ENCODE measurements at regions not wholly inside any gene's neighbourhood (a gene's known extent, or its start where the extent isn't known, plus 50 kb on each side); places are given as distances from the start of the nearest gene placed in this dataset.
A peak's percentile ranks its signal among the peaks of the same experiment; 100 is the strongest.

DNA sequence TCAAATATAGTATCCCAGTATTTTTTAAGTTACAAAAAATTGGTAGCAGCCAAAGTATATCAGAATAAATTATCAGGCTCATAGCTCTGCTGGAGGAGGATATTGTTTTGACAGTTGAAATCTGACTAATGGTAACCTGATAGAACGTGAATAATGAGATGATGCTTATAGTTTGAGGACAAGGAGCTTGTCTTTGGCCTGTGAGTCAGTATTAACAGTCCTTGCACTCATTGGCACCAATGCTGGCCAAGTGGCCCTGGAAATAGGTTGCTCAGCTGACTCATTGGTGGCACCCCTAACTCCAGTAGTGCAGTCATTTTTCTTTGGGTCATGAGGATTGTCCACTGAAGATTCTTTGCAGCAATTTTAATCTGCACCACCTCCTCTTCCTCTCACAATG lies 203.3 kb upstream of the JADE1 start:
- Histone ChIP-seq H3K9ac (ENCODE audit: low read depth, low read length) (no peak overlapping the region), H3K14ac (replicated peaks; ENCODE audit: low read depth, low read length) (no peak overlapping the region), H3K4me1 (ENCODE audit: control insufficient read depth, insufficient read depth, low read length) (peaks cover 6% of the 10 kb centered on the region), H3K4ac (ENCODE audit: low read depth, low read length) (no peak overlapping the region), H2AFZ (replicated peaks; ENCODE audit: low read length, poor library complexity) (no peak overlapping the region), H4K91ac (ENCODE audit: insufficient read depth, low read depth, low read length) (no peak overlapping the region), H3K18ac (ENCODE audit: low read depth, low read length) (no peak overlapping the region), H3K27ac (ENCODE audit: insufficient read depth, low read length) (no peak overlapping the region), H3K4me3 (ENCODE audit: insufficient read depth, low read depth, low read length) (no peak overlapping the region), H2BK20ac (ENCODE audit: low read depth, low read length) (no peak overlapping the region), H2BK15ac (ENCODE audit: low read depth, low read length) (no peak overlapping the region), H3K27me3 (ENCODE audit: control insufficient read depth, insufficient read depth, low read length) (no peaks in the 10 kb centered on the region), H4K5ac (ENCODE audit: low read depth, low read length) (no peak overlapping the region), H3K9me3 (ENCODE audit: control insufficient read depth, insufficient read depth, low read length) (no peaks in the 10 kb centered on the region), H2BK120ac (ENCODE audit: low read depth, low read length) (no peak overlapping the region), H2BK5ac (ENCODE audit: low read depth, low read length, poor library complexity, severe bottlenecking) (peak overlapping the region; percentile 3), H3K56ac (ENCODE audit: extremely low read depth, insufficient read depth, low read length) (no peak overlapping the region), H3K36me3 (ENCODE audit: control insufficient read depth, insufficient read depth, low read length) (no peaks in the 10 kb centered on the region), H3K4me2 (ENCODE audit: low read depth, low read length) (no peak overlapping the region), H3K23ac (ENCODE audit: low read depth, low read length) (no peak overlapping the region), H4K8ac (ENCODE audit: low read depth in 2 of 2, low read length in 2 of 2) (no peak overlapping the region), H3K79me1 (ENCODE audit: low read depth in 1 of 2, low read length in 2 of 2) (no peaks in the 10 kb centered on the region), H2AK5ac (ENCODE audit: low read depth, low read length) (no peak overlapping the region), H4K20me1 (ENCODE audit: insufficient read depth, low read length) (no peaks in the 10 kb centered on the region), H3K9me1 (ENCODE audit: insufficient read depth, low read length) (peaks cover 5% of the 10 kb centered on the region; the same call in 1 of the 2 replicates), H2AK9ac (replicated peaks; ENCODE audit: low read depth, low read length, poor library complexity) (no peak overlapping the region)
- no CpG with 5 or more reads among the region's 1 CpG for WGBS, 2 experiments (ENCODE audit: extremely low coverage in 2 of 2, insufficient read length in 1 of 2)
- dilution Hi-C loops (cut with HindIII; ENCODE audit: low sequenced_read_pairs, unreplicated experiment): no loop called here
- ChIA-PET CTCF (no interaction called here), POLR2A (ENCODE audit: unreplicated experiment) (no interaction called here)
- TF ChIP-seq FOS (IDR thresholded peaks at IDR 0.05; ENCODE audit: low read depth, low read length): peak; percentile 35; the same call in 1 of the 2 replicates
- TF ChIP-seq RAD21 (IDR thresholded peaks at IDR 0.05; ENCODE audit: low read length): no peak
- TF ChIP-seq USF2 (IDR thresholded peaks at IDR 0.05; ENCODE audit: low read depth, low read length): no peak
- intact Hi-C loops (cut with micrococcal nuclease): no loop called here
- BruUV-seq (replicated peaks): no TSS peak
- peak; percentile 24 for ATAC-seq (ENCODE audit: low read depth)
- peak; percentile 79 for DNase-seq
- in situ Hi-C loops (cut with MboI; ENCODE audit: low sequenced_read_pairs): no loop called here

All from IMR-90 (cell line).